CD4-positive, alpha-beta T cell treated with Interleukin-21 for 1 hour (primary cell): ENCODE measurements at regions not wholly inside any gene's neighbourhood (a gene's known extent, or its start where the extent isn't known, plus 50 kb on each side); places are given as distances from the start of the nearest gene placed in this dataset.
"Not testable (repeated sequence)": the region's sequence is repeated elsewhere in the genome, so short reads cannot be mapped to it uniquely, and the experiment has no call there.

Experiments used
- DNase-seq: peaks from one replicate; pipeline ENCODE4 v3.0.0-alpha.2; 2020

GRCh38 chr21:35178827-35179226, 129.7 kb upstream of the RUNX1 start:
- no peak for DNase-seq

GRCh38 chr21:35178098-35178497, 129.0 kb upstream of the RUNX1 start:
- no peak for DNase-seq

- DNase-seq, result peak; percentile 33
Measured at GRCh38 chr21:35172231-35172630, 123.1 kb upstream of the RUNX1 start.

GRCh38 chr21:35171385-35171784, 122.3 kb upstream of the RUNX1 start:
- DNase-seq, result no peak

- DNase-seq, result no peak
Measured at GRCh38 chr21:35170818-35171217, 121.7 kb upstream of the RUNX1 start.

GRCh38 chr21:35170244-35170643, 121.1 kb upstream of the RUNX1 start:
- no peak for DNase-seq

GRCh38 chr21:35169574-35169973, 120.5 kb upstream of the RUNX1 start:
- DNase-seq, result no peak

GRCh38 chr21:35168735-35169134, 119.6 kb upstream of the RUNX1 start:
- no peak for DNase-seq

- DNase-seq, result no peak
Measured at GRCh38 chr21:35164971-35165483, 115.9 kb upstream of the RUNX1 start.

GRCh38 chr21:35164380-35164779, 115.3 kb upstream of the RUNX1 start:
- DNase-seq, result no peak

GRCh38 chr21:35163411-35163810, 114.3 kb upstream of the RUNX1 start:
- DNase-seq, result no peak

GRCh38 chr21:35162831-35163230, 113.7 kb upstream of the RUNX1 start:
- no peak for DNase-seq

GRCh38 chr21:35159881-35160280, 110.8 kb upstream of the RUNX1 start:
- no peak for DNase-seq

- DNase-seq, result not testable (repeated sequence)
Measured at GRCh38 chr21:35157374-35157773, 108.3 kb upstream of the RUNX1 start.

GRCh38 chr21:35156293-35157278, 107.5 kb upstream of the RUNX1 start:
- DNase-seq, result no peak

- DNase-seq, result no peak
Measured at GRCh38 chr21:35154788-35155187, 105.7 kb upstream of the RUNX1 start.

GRCh38 chr21:35153671-35154070, 104.6 kb upstream of the RUNX1 start:
- DNase-seq, result no peak

- DNase-seq, result no peak
Measured at GRCh38 chr21:35150562-35151226, 101.6 kb upstream of the RUNX1 start.

- no peak for DNase-seq
Measured at GRCh38 chr21:35149698-35150097, 100.6 kb upstream of the RUNX1 start.

- no peak for DNase-seq
Measured at GRCh38 chr21:35147439-35147838, 98.3 kb upstream of the RUNX1 start.

GRCh38 chr21:35145626-35146233, 96.6 kb upstream of the RUNX1 start:
- no peak for DNase-seq

GRCh38 chr21:35144978-35145377, 95.9 kb upstream of the RUNX1 start:
- DNase-seq, result no peak

- no peak for DNase-seq
Measured at GRCh38 chr21:35142036-35142815, 93.1 kb upstream of the RUNX1 start.
